Stimulated activated CD8-positive, alpha-beta memory T cell treated with anti-CD3 and anti-CD28 coated beads, Interleukin-15, amount 100 ng/mL, for 4 hours (primary cell): ENCODE measurements at regions not wholly inside any gene's neighbourhood (a gene's known extent, or its start where the extent isn't known, plus 50 kb on each side); places are given as distances from the start of the nearest gene placed in this dataset.

Experiments
- DNase-seq, 2 donors: peaks; one replicate each; pipeline ENCODE4 v3.0.0-alpha.2; 2020; ENCODE audit warnings: low read depth in 2 of 2

- no peak for DNase-seq
Observed at GRCh38 chr11:116221351-116221750, 551.4 kb downstream of the BUD13 start.

DNA sequence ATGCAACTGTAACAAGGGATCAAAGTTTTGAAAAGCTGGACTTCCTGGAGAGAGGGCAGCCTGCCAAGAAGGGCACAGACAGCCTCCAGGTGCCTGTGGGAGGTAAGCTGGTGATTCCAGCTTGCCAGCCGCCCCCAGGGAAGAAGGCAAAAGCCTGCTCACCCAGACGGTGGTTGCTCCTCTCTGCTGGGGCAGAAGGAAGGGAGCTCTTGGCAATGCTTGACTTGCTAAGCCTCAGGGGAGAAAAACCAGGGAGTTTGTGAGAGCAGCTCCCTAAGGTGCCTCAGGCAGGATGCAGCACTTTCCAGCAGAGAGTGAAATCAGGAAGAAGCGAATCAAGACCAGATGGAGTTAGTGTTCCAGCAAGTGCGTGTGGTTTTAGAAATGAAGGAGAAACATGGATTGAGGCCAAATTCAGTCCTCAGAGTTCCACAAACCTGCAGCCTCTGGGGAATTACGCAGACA lies 553.6 kb downstream of the BUD13 start:
- DNase-seq: no peak

- DNase-seq: no peak
Observed at GRCh38 chr11:116217441-116217840, 555.3 kb downstream of the BUD13 start.

DNA sequence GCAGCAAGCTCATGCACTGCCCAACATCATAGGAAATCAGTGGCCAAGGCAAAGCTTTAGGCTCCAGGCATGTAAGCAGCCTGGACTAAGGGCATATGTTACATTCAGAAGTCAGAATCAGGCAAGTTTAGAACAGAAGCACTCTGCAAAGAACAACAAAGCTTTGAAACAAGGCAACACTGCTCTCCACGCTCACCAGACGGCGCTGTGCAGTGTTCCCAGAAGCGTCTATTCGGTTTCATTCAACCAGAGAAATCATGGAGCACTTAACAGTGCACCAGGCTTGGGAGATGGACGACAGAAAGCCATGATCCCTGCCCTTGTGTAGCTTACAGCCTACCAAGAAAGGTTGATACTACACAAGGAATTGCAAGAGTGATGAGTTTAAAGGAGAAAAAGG lies 555.8 kb downstream of the BUD13 start:
- DNase-seq: no peak

DNA sequence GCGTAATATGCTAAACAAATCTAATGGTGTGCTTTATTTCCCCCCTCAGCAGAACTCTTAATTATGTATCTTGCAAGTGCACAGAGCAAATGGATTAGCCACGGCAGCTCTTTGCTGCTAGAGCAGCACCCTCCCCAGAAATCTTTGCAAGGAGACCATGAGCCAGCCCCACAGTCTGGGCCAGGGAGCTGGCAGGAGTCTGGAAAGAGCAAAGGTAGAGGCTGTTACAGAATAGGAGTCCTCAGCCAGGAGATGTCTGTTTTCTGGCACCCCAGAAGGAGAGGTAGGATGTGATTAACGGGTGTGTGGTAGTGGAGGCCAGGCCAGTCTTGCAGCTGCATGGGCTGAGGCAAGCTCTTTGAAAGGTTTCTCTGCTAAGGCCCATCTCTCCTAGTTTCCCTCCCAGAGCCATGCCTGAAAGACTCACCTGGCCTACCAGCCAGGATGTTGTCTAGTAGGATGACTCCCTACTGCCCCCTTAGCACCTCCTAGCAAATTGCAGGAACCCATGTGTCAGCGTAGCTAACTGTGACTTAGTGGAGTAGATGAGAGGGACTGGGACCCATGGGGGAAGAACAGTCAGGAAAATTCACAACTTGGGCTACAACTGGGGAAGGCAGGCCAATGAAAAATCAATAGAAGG lies 557.2 kb downstream of the BUD13 start:
- DNase-seq: no peak

DNA sequence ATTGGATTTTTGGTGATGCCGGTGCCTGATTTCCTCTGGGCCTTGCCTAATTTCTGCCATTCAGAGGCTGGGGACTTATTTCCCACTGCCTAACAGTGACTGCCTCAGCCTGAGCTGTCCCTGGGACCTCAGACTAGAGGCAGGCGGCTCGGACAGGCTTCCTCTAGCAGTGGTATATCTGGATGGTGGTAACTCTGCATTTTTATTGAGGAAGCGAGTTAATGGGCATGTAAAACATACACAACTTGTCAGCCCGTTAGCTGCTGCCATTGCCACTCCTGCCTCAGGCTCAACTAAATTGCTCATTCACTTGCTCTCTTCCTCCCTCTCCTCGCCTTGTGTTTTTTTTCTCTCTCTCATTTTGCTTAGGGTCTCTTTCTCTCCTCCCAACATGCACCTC lies 561.6 kb downstream of the BUD13 start:
- no peak for DNase-seq

DNA sequence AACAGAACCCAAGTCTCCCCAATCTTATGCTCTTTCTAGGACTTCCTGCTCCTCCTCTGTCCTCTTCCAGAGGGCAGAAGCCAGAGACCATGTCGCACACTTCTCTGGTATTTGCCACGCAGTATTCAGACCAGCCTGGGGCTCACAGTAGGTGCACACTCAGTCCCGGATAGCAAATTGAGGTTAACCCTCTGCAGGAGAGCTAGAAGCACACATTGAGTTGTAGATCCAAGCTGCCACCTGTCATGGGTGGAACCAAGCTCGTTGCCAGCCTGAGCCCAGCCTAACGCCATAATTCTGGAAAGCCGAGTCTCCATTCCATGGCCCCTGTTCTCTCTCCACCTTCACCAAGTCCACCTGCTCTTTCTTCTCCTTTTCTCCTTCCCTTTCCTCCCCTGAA lies 562.1 kb downstream of the BUD13 start:
- no peak for DNase-seq

DNA sequence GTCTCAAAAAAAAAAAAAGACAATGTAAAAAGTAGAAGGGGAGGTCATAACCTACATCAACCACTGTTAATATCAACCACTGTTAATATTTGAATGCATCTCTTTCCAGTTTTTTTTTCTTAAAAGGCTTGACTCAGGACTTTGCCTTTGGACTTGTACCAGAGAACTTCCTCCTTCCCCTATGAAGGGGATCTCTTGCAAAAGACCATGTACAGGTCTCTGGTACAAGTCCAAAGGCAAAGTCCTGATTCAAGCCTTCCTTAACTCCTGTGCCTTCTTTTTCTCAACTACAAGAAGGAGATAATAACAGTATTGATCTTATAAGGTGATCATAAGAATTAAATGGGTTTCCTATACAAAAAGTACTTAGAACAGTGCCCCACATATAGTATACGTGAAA lies 563.5 kb downstream of the BUD13 start:
- no peak for DNase-seq

DNA sequence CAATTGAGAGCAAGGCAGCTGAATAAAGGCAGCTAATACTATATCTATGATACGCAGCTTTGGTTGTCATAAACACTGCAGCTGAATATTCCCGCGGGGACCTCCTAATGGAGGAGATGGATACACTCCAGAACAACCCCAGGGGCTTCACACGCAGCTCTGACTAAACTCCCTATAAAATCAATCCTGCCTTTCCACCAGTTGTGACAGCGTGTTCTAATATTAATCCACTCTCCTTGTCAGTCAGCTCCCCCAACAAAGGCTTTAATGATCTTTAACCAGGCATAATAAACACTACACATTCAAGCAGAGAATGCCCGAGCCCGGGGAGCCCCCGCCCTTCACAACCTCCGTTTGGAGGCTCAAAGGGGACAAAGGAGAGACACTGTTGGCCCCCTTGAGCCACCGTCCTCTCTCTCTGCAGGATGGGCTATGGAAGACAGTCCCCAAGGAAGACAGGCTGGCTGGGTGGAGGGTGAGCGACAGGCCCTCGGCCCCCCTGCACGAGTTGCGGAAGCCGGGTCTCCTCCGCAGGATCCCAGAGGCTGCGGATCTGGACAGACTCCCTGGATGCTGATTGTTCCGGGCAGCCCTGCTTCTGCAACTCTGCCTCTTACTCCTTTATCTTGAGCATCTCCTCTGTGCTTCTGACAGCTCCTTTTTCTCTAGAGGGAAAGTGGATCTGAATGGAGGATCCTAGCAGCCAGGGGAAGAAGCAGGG lies 565.2 kb downstream of the BUD13 start:
- DNase-seq: no peak

DNA sequence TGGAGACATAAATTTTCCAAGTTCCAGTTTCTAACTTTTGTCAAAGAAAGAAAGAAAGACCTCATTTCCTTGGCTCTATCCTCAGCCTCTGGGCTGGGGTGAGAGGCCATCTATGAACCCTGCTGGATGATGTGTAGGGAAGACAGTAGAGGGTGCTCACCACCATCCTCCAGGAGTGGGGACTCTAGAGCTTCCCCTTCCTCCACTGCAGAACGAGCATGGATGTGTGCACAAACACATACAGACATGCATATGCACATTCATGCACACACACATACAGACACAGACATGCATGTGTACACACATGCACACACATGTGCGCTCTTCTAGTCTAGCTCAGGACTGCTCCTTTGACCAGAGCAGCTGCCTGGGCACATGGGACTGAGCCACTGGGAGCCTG lies 565.8 kb downstream of the BUD13 start:
- no peak for DNase-seq

DNA sequence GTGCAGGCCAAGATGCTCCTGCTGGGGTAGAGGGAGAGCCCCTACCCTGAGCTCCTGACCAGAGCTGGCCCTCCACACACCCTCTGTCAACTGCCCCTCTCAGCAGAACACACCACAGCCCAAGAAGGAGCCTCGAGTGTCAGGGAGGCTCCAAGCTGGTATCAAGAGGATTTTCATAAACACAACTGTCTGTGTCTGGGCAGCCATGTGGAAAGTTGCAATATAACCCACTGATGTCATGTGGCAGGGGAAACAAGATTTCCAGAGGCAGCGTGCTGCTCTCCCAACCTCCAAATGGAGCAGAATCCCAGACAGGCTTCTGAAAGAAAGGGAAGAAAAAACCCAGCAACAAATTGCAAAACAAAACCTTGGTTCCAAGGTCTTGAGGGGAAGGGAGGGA lies 569.9 kb downstream of the BUD13 start:
- DNase-seq: no peak

DNA sequence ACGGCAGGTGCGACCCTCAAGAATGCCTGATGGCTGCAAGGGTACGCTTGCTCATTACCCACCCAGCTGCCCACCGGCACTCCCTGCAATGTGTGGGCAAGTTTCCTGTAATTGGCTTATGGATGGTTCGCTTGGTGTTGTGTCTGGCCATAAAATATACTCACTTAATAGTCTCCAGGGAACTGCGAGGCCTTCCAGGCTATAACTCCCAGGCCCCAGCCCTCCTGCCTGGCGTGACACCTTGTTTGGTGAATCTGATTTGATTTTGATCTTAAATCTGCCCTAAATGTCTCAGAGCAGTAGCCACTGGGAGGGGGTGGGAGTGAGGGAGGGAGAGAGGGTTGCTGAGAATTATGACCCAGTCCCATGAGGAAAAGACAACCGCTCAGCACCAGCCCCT lies 572.2 kb downstream of the BUD13 start:
- no peak for DNase-seq

DNA sequence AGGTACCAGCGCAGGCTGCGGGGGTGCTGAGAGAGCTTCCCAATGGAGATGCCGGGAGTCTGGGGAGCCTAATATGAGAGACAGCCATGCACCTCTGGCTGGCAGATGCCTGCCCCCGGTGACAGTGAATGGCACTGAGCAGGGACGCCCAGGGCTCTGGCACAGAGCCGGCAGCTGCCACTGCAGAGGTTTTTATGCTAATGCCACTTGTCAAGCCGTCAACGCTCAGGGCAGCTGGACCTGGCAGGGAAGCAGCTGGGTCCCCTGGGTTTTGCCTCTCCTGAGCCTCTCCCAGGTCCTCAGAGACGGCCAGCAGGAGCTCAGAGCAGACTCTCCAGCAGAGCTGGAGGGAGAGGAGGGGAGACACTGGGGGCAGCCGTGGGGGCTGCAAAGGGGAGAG lies 573.6 kb downstream of the BUD13 start:
- no peak for DNase-seq

DNA sequence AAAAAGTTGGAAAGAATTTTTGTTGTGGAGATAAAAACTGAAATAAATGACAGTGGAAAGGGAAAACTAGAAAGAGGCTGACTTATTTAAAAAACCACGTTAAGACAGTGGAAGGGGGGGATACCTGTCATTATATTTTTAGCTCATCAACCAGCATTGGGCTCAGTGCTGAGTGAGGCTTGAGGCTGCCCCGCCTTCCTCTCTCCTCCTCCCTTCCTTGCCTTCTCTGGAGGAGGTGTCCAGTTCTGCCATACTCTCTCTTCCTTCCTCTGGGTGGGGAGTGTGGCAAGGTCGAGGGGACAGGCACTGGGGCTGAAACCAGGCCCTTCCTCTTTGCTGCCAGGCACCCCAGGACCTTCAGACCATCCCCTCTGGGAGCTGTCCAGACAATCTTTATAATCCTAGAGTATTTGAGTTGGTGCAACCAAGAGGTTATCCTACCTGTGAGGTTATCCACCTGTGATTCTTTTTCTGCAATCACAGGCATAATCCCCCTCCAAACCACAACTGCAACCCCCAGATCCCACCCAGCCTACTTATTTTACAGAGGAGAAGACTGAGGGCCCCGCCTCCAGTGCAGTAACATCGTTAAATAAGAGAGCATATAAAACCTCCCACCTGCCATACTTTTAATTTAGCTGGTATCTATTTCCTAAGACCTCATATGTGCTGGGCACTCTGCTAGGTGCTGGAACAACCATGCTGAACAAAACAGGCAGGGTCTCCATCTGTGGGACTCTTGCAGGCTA lies 578.5 kb downstream of the BUD13 start:
- no peak for DNase-seq

GRCh38 chr11:116193321-116194131 lies 579.3 kb downstream of the BUD13 start:
- DNase-seq: no peak

- no peak for DNase-seq
Observed at GRCh38 chr11:116192509-116193210, 580.1 kb downstream of the BUD13 start.

- DNase-seq: no peak
Observed at GRCh38 chr11:116190861-116191260, 581.9 kb downstream of the BUD13 start.

DNA sequence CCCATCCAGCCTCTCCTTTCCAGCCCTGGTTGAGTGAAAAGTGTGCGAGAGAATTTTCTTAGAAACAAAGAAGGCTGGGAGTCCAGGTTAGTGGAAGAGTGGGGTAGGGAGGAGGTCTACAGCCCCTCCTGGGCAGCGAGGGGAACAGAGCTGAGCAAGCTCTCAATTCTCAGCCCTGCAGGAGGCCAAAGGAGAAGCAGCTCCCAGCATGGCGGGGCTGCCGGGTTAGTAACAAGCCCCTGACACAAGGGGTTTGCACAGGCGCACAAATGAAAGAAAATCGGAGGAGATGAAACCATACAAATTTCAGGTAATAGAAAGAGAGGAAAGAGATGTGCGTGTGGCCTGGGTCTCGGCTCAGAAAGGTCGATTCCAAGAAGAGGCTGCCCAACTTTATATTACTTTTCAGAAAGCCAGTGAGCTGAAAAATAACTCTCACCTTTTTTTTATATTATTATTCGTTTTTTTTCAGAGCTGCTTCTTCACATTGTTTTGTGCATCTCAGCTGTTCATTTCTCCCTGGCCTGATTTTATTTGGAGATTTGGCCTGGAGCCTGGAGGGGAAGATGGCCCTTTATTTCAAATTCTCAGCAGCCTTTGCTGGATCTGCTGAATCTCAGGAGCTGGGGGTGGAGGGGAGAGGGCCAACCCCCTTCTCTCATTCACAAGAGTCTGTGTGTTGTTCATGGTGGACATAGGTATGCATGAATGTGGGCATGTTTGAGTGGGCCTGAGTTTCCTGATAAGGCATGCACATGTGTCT lies 583.2 kb downstream of the BUD13 start:
- no peak for DNase-seq

DNA sequence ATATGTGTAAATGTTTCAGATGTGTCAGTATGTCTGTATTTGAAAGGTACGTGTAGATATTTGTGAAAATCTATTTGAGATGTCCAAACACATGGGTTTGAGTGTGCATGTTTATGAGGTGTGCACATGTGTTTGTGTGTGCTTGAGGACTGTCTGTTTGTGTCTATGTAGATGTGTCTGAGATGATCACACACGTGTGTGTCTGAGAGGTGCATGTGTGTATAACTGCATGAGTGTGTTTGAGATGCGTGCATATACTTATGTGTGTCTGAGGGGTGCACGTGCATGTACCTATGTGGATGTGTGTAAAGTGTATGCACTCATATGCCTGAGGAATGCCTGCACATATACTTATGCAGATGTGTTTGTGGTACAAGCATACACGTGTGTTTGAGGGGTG lies 584.4 kb downstream of the BUD13 start:
- no peak for DNase-seq

GRCh38 chr11:116187026-116187425 lies 585.8 kb downstream of the BUD13 start:
- no peak for DNase-seq

DNA sequence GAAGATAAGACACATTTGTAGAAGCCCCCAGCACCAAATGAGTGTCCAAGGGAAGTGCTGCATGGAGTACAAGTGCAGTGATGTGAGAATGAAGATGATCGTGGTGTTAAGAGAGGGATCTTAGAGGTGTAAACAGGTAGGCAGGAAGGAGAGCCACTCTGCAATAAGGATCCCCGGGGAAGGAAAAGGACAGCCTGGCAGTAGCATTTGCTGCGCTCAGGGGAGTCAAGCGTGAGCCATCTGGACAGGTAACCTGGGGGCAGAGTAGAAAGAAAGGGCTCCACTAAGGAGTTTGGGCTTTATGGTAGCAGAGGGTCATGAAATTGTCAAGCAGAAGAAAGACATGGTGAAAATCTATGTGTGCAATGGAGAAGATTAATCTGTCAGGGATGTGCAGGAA lies 587.2 kb downstream of the BUD13 start:
- DNase-seq: no peak
